RWPE2 (cell line): ENCODE measurements at regions not wholly inside any gene's neighbourhood (a gene's known extent, or its start where the extent isn't known, plus 50 kb on each side); places are given as distances from the start of the nearest gene placed in this dataset.

ENCODE experiments used
- ATAC-seq: fragments of 200-7000 bp; cut with Tn5 transposase; 3 replicates; pipeline ENCODE4 v1.9.1; 2021; ENCODE audit warnings: low read depth
- DNase-seq: peaks from one replicate; pipeline ENCODE4 v3.0.0-alpha.2; 2020; ENCODE audit warnings: low spot score
- H3K27ac ChIP-seq: fragments of 450-650 bp; 2 replicates; pipeline ENCODE4 v1.5.1; 2017; ENCODE audit warnings: mild to moderate bottlenecking; ENCODE audit not compliant: poor library complexity, severe bottlenecking
- H3K27me3 ChIP-seq: fragments of 250-450 bp; sonication (Bioruptor Pico); 2 replicates; pipeline ENCODE4 v1.5.1; 2021; ENCODE audit warnings: mild to moderate bottlenecking, moderate library complexity; ENCODE audit not compliant: insufficient read depth, poor library complexity, severe bottlenecking
- H3K36me3 ChIP-seq: fragments of 250-450 bp; sonication (Bioruptor Pico); 2 replicates; pipeline ENCODE4 v1.5.1; 2020; ENCODE audit warnings: low read depth, mild to moderate bottlenecking, moderate library complexity
- H3K4me1 ChIP-seq: fragments of 250-450 bp; sonication (Bioruptor Pico); 2 replicates; pipeline ENCODE4 v1.5.1; 2021; ENCODE audit warnings: mild to moderate bottlenecking, moderate library complexity; ENCODE audit not compliant: insufficient read depth, poor library complexity, severe bottlenecking
- H3K4me3 ChIP-seq: fragments of 250-450 bp; sonication (Bioruptor Pico); 2 replicates; pipeline ENCODE4 v1.5.1; 2021; ENCODE audit warnings: mild to moderate bottlenecking, moderate library complexity; ENCODE audit not compliant: severe bottlenecking
- H3K9me3 ChIP-seq: fragments of 250-450 bp; sonication (Bioruptor Pico); 2 replicates; pipeline ENCODE4 v1.5.1; 2021; ENCODE audit warnings: mild to moderate bottlenecking, moderate library complexity; ENCODE audit not compliant: severe bottlenecking
- TF ChIP-seq, protein P1 (sequence below): fragments of 450-650 bp; IDR thresholded peaks from one replicate; pipeline ENCODE4 v1.5.1; 2017; ENCODE audit warnings: mild to moderate bottlenecking, moderate library complexity; ENCODE audit not compliant: poor library complexity, severe bottlenecking

DNA sequence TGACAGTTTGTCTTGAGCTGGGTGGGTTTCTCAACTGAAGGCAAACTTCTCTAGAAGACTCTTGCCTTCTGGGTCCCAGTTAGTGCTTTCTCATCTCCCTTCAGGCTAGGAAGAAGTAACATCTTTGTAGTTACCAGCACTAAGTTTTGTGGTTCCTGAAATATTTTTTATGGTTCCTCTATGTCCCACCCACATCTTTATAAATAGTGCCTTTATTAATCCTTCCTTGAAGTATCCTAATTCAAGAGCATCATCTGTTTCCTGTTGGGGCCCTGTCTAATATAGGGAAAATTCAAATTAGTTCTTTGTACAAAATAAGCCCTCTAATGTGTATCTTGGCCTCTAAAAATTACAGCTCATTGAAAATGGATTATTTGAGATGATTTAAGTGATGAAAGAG, 147.4 kb upstream of the MAOA start:
- no peak overlapping the region for H3K27ac ChIP-seq
- H3K27me3 ChIP-seq: no peaks in the 10 kb centered on the region
- H3K4me3 ChIP-seq: no peak overlapping the region
- no peak for DNase-seq
- ATAC-seq: no peak
- TF ChIP-seq, protein P1, sequence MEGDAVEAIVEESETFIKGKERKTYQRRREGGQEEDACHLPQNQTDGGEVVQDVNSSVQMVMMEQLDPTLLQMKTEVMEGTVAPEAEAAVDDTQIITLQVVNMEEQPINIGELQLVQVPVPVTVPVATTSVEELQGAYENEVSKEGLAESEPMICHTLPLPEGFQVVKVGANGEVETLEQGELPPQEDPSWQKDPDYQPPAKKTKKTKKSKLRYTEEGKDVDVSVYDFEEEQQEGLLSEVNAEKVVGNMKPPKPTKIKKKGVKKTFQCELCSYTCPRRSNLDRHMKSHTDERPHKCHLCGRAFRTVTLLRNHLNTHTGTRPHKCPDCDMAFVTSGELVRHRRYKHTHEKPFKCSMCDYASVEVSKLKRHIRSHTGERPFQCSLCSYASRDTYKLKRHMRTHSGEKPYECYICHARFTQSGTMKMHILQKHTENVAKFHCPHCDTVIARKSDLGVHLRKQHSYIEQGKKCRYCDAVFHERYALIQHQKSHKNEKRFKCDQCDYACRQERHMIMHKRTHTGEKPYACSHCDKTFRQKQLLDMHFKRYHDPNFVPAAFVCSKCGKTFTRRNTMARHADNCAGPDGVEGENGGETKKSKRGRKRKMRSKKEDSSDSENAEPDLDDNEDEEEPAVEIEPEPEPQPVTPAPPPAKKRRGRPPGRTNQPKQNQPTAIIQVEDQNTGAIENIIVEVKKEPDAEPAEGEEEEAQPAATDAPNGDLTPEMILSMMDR: no peak
- H3K4me1 ChIP-seq: no peaks in the 10 kb centered on the region
- no peaks in the 10 kb centered on the region for H3K9me3 ChIP-seq
- H3K36me3 ChIP-seq: no peaks in the 10 kb centered on the region

GRCh38 chrX:43510209-43510608, 145.9 kb upstream of the MAOA start:
- ATAC-seq (no peak), DNase-seq (no peak)
- no peaks in the 10 kb centered on the region for H3K27me3 ChIP-seq
- H3K27ac ChIP-seq: no peak overlapping the region
- H3K4me1 ChIP-seq: no peaks in the 10 kb centered on the region
- TF ChIP-seq, protein P1: no peak
- no peak overlapping the region for H3K4me3 ChIP-seq
- H3K9me3 ChIP-seq: no peaks in the 10 kb centered on the region
- H3K36me3 ChIP-seq: no peaks in the 10 kb centered on the region

- TF ChIP-seq, protein P1: no peak
- Histone ChIP-seq H3K4me3 (no peak overlapping the region), H3K27me3 (no peaks in the 10 kb centered on the region), H3K9me3 (no peaks in the 10 kb centered on the region), H3K4me1 (no peaks in the 10 kb centered on the region), H3K27ac (no peak overlapping the region), H3K36me3 (no peaks in the 10 kb centered on the region)
- ATAC-seq (no peak), DNase-seq (no peak)
Observed at GRCh38 chrX:43513085-43513484, 143.0 kb upstream of the MAOA start.

- TF ChIP-seq, protein P1: no peak
- Histone ChIP-seq H3K36me3 (no peaks in the 10 kb centered on the region), H3K4me1 (no peaks in the 10 kb centered on the region), H3K4me3 (no peak overlapping the region), H3K9me3 (no peaks in the 10 kb centered on the region), H3K27ac (no peak overlapping the region), H3K27me3 (no peaks in the 10 kb centered on the region)
- DNase-seq (no peak), ATAC-seq (no peak)
Observed at GRCh38 chrX:43514820-43515219, 141.3 kb upstream of the MAOA start.

DNA sequence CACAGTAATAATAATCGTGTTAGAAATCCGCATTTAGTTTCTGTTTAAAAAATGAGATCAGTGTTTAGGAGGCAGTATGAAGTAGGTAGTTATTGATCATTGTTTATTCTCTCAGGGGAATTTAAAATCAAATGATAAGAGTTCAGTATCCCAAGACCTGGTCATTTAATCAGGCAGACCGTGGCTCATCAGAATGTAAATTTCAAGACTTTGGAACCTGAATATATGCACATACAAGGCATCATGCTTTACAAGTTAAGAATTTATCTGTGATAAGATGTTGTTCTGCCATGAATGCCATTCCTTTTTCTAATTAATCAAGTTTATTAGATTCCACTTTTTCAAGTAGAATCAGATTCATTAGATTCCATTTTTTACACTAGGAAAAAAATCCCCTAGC, 133.5 kb upstream of the MAOA start:
- Histone ChIP-seq H3K36me3 (no peaks in the 10 kb centered on the region), H3K27ac (no peak overlapping the region), H3K27me3 (no peaks in the 10 kb centered on the region), H3K4me3 (no peak overlapping the region), H3K4me1 (no peaks in the 10 kb centered on the region), H3K9me3 (no peaks in the 10 kb centered on the region)
- ATAC-seq (no peak), DNase-seq (no peak)
- TF ChIP-seq, protein P1: no peak
